ENCODE measurements at regions not wholly inside any gene's neighbourhood (a gene's known extent, or its start where the extent isn't known, plus 50 kb on each side); places are given as distances from the start of the nearest gene placed in this dataset.

- TF ChIP-seq IRF3 (IDR thresholded peaks at IDR 0.05): no peak
- TF ChIP-seq CTCF (IDR thresholded peaks at IDR 0.05 in 2 of 3, conservative IDR thresholded peaks at IDR 0.05 in 1 of 3; ENCODE audit: control insufficient read depth in 2 of 3, extremely low read depth in 1 of 3, insufficient read depth in 1 of 3, low read depth in 3 of 3, low read length in 3 of 3): no peak
Measured at GRCh38 chrX:4805502-4805901, 1092.1 kb upstream of the PRKX start (continued).

- SMC1A ChIA-PET (ENCODE audit: uncharacterized antibody, unreplicated experiment): no interaction called here
- POLR2A ChIA-PET: no interaction called here
- no TSS peak for BruUV-seq (replicated peaks)
- Histone ChIP-seq H3K4me1 (ENCODE audit: control insufficient read depth, insufficient read depth, low read length) (no peaks in the 10 kb centered on the region), H3K4me2 (ENCODE audit: control insufficient read depth, insufficient read depth) (no peak overlapping the region), H4K20me1 (ENCODE audit: control insufficient read depth, insufficient read depth) (no peaks in the 10 kb centered on the region), H3K36me3 (ENCODE audit: control insufficient read depth in 2 of 2, insufficient read depth in 2 of 2, low read length in 1 of 2) (no peaks in the 10 kb centered on the region), H2AFZ (ENCODE audit: control insufficient read depth, low read depth, low read length) (no peak overlapping the region), H3K79me2 (ENCODE audit: control insufficient read depth, insufficient read depth, low read length) (no peaks in the 10 kb centered on the region), H3K27me3 (replicated peaks in 1 of 2; ENCODE audit: control insufficient read depth in 2 of 2, insufficient read depth in 2 of 2, low read length in 1 of 2) (no peaks in the 10 kb centered on the region), H3K4me3 (no peak overlapping the region), H3K9ac (ENCODE audit: control insufficient read depth, insufficient read depth, low read length) (no peak overlapping the region), H3K9me3 (replicated peaks; ENCODE audit: control insufficient read depth, insufficient read depth, low read length) (no peaks in the 10 kb centered on the region), H3K27ac (ENCODE audit: control insufficient read depth, insufficient read depth) (no peak overlapping the region)
- RAD21 ChIA-PET (ENCODE audit: unreplicated experiment): no interaction called here
- DNase-seq (ENCODE audit: low read depth, low spot score): no peak
- 26% methylated on average over 4 of the region's 4 CpGs for WGBS (ENCODE audit: insufficient coverage, insufficient replicate concordance, low lambda C conversion rate, missing lambda C conversion rate)
- in situ Hi-C loops (cut with MboI) (no loop called here), intact Hi-C loops (cut with micrococcal nuclease; ENCODE audit: unreplicated experiment) (no loop called here)
- no peak for ATAC-seq
- FAIRE-seq: no peak
- CTCF ChIA-PET: no interaction called here
- TF ChIP-seq RB1 (IDR thresholded peaks at IDR 0.05; ENCODE audit: borderline replicate concordance) (no peak), SMAD5 (IDR thresholded peaks at IDR 0.05; ENCODE audit: low read depth) (no peak), TBL1XR1 (IDR thresholded peaks at IDR 0.05; ENCODE audit: low read depth, low read length) (no peak), JUND (IDR thresholded peaks at IDR 0.05; ENCODE audit: low read depth, low read length) (no peak), EED (IDR thresholded peaks at IDR 0.05; ENCODE audit: low read depth) (no peak), HDAC2 (IDR thresholded peaks at IDR 0.05) (no peak), RAD51 (IDR thresholded peaks at IDR 0.05) (no peak), IKZF1 (conservative IDR thresholded peaks at IDR 0.05) (no peak), E2F8 (IDR thresholded peaks at IDR 0.05; ENCODE audit: low read depth, partially characterized antibody) (no peak), ZBED1 (IDR thresholded peaks at IDR 0.05; ENCODE audit: borderline replicate concordance) (no peak), ZSCAN29 (IDR thresholded peaks at IDR 0.05) (no peak), HSF1 (IDR thresholded peaks at IDR 0.05; ENCODE audit: low read depth, low read length) (no peak)
Measured at GRCh38 chrX:4800756-4801155, 1087.3 kb upstream of the PRKX start.

Data from GM12878 (cell line).